HG03108 (cell line): ENCODE measurements at regions not wholly inside any gene's neighbourhood (a gene's known extent, or its start where the extent isn't known, plus 50 kb on each side); places are given as distances from the start of the nearest gene placed in this dataset.

Experiments
- ATAC-seq: cut with Tn5 transposase; IDR thresholded peaks from one replicate; pipeline ENCODE4 v1.9.1; 2021; ENCODE audit warnings: moderate library complexity; ENCODE audit not compliant: unreplicated experiment

GRCh38 chr7:25893436-25893835, 258.6 kb upstream of the NFE2L3 start:
- ATAC-seq = no peak

- ATAC-seq = peak; percentile 53
Observed at GRCh38 chr7:25894002-25894901, 257.7 kb upstream of the NFE2L3 start.

- ATAC-seq = peak; percentile 61
Observed at GRCh38 chr7:25894902-25895791, 256.9 kb upstream of the NFE2L3 start.

- ATAC-seq = no peak
Observed at GRCh38 chr7:25895792-25896171, 256.2 kb upstream of the NFE2L3 start.

- ATAC-seq = no peak
Observed at GRCh38 chr7:25897261-25897782, 254.7 kb upstream of the NFE2L3 start.

GRCh38 chr7:25900245-25900644, 251.8 kb upstream of the NFE2L3 start:
- ATAC-seq = no peak

GRCh38 chr7:25900877-25901276, 251.1 kb upstream of the NFE2L3 start:
- no peak for ATAC-seq

- ATAC-seq = no peak
Observed at GRCh38 chr7:25901658-25902057, 250.3 kb upstream of the NFE2L3 start.

- ATAC-seq = no peak
Observed at GRCh38 chr7:25906003-25906402, 246.0 kb upstream of the NFE2L3 start.

- no peak for ATAC-seq
Observed at GRCh38 chr7:25906760-25907159, 245.2 kb upstream of the NFE2L3 start.

GRCh38 chr7:25907214-25907613, 244.8 kb upstream of the NFE2L3 start:
- no peak for ATAC-seq

GRCh38 chr7:25907731-25908130, 244.3 kb upstream of the NFE2L3 start:
- ATAC-seq = no peak

GRCh38 chr7:25908154-25908949, 243.6 kb upstream of the NFE2L3 start:
- ATAC-seq = no peak

- ATAC-seq = no peak
Observed at GRCh38 chr7:25911738-25912607, 240.0 kb upstream of the NFE2L3 start.

GRCh38 chr7:25913598-25914224, 238.3 kb upstream of the NFE2L3 start:
- no peak for ATAC-seq

GRCh38 chr7:25918731-25919130, 233.3 kb upstream of the NFE2L3 start:
- ATAC-seq = no peak

GRCh38 chr7:25922296-25922695, 229.7 kb upstream of the NFE2L3 start:
- no peak for ATAC-seq

- no peak for ATAC-seq
Observed at GRCh38 chr7:25923741-25924460, 228.1 kb upstream of the NFE2L3 start.

GRCh38 chr7:25926009-25926408, 226.0 kb upstream of the NFE2L3 start:
- no peak for ATAC-seq
